GM12878 (cell line): ENCODE measurements at regions not wholly inside any gene's neighbourhood (a gene's known extent, or its start where the extent isn't known, plus 50 kb on each side); places are given as distances from the start of the nearest gene placed in this dataset.

Experiments used
- BCLAF1 ChIP-seq: fragments of 450-650 bp; IDR thresholded peaks from 2 replicates; pipeline ENCODE4 v1.6.1; 2017; ENCODE audit warnings: antibody characterized with exemption, mild to moderate bottlenecking, moderate library complexity
- E2F8 ChIP-seq: fragments of 450-650 bp; IDR thresholded peaks from 2 replicates; pipeline ENCODE4 v1.6.1; 2018; ENCODE audit warnings: mild to moderate bottlenecking, low read depth, moderate library complexity; ENCODE audit not compliant: partially characterized antibody
- FOS ChIP-seq: IDR thresholded peaks from 3 replicates; pipeline ENCODE4 v1.6.1; 2011; ENCODE audit warnings: borderline replicate concordance; ENCODE audit not compliant: insufficient read length; ENCODE audit errors: extremely low read depth
- IRF5 ChIP-seq: fragments of 450-650 bp; IDR thresholded peaks from 2 replicates; pipeline ENCODE4 v1.6.1; 2017; ENCODE audit warnings: borderline replicate concordance
- NFXL1 ChIP-seq: fragments of 450-650 bp; IDR thresholded peaks from 2 replicates; pipeline ENCODE4 v1.6.1; 2017; ENCODE audit warnings: antibody characterized with exemption, mild to moderate bottlenecking, borderline replicate concordance
- PBX3 ChIP-seq: IDR thresholded peaks from 2 replicates; pipeline ENCODE4 v1.6.1; 2011; ENCODE audit warnings: mild to moderate bottlenecking, low read depth, low read length, moderate library complexity; ENCODE audit not compliant: insufficient replicate concordance
- PKNOX1 ChIP-seq: fragments of 450-650 bp; IDR thresholded peaks from 2 replicates; pipeline ENCODE4 v1.6.1; 2016; ENCODE audit warnings: mild to moderate bottlenecking
- POU2F2 ChIP-seq: IDR thresholded peaks from 3 replicates; pipeline ENCODE4 v1.6.1; 2011; ENCODE audit warnings: low read depth, mild to moderate bottlenecking, low read length, borderline replicate concordance
- SMC3 ChIP-seq: IDR thresholded peaks from 2 replicates; pipeline ENCODE4 v1.6.1; 2011; ENCODE audit warnings: low read length, improper control_type of control experiment, borderline replicate concordance
- STAT3 ChIP-seq: IDR thresholded peaks from 2 replicates; pipeline ENCODE4 v1.6.1; 2011; ENCODE audit warnings: low read depth, low read length, improper control_type of control experiment
- ZNF274 ChIP-seq: IDR thresholded peaks from one replicate; pipeline ENCODE4 v1.8.0; 2011; ENCODE audit not compliant: insufficient read length, insufficient read depth

- TF ChIP-seq PBX3: no peak
- no peak for TF ChIP-seq IRF5
- peak; percentile 80 for TF ChIP-seq SMC3
- no peak for TF ChIP-seq ZNF274
- TF ChIP-seq E2F8: no peak
- no peak for TF ChIP-seq STAT3
- 0 out of 3 replicates have a peak, but pooled peaks have one; percentile 16 for TF ChIP-seq POU2F2
- TF ChIP-seq BCLAF1: no peak
- peak; percentile 28; the same call in 1 of the 2 replicates for TF ChIP-seq PKNOX1
- no peak for TF ChIP-seq NFXL1
- no peak for TF ChIP-seq FOS
These were observed 58.4 kb upstream of the PHF24 start (continued) for GRCh38 chr9:34899535-34900158.
